ENCODE measurements at regions not wholly inside any gene's neighbourhood (a gene's known extent, or its start where the extent isn't known, plus 50 kb on each side); places are given as distances from the start of the nearest gene placed in this dataset.

DNA sequence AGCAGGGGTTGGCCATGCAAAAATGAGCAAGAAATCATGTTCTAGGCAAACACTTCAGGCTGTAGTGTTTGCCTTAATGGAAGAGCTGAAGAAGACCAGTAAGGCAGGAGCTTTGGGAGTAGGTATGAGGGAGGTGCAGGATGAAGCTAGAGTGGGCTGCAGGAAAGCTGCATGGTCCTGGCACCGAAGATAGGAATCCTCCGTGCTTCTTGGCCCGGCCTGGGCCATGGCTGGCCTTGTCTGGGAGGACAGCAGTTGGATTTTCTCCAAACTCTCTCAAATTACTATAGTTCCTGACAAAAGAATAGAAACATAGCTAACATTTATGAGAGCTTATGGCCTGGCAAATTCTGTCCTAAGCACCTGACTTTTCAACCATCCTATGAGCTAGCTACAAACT is 116.5 kb downstream of the UCHL1 start:
- Histone ChIP-seq H3K9me3 (ENCODE audit: control insufficient read depth in 2 of 3, insufficient read depth in 1 of 3, low read length in 3 of 3) (no peaks in the 10 kb centered on the region), H3K27ac (ENCODE audit: low read depth in 2 of 2, low read length in 2 of 2) (no peak overlapping the region), H3K36me3 (ENCODE audit: control insufficient read depth in 2 of 3, insufficient read depth in 3 of 3, low read length in 3 of 3) (no peaks in the 10 kb centered on the region), H3K4me3 (ENCODE audit: low read length in 3 of 3) (no peak overlapping the region), H3K27me3 (ENCODE audit: control insufficient read depth, insufficient read depth, low read length) (no peaks in the 10 kb centered on the region), H3K4me1 (ENCODE audit: control insufficient read depth in 2 of 3, insufficient read depth in 2 of 3, low read depth in 1 of 3, low read length in 3 of 3) (peaks cover 0 to 25% (median 11%) of the 10 kb centered on the region in 3 donors), H3K9ac (ENCODE audit: low read length in 3 of 3) (no peak overlapping the region)
- intact Hi-C loops (cut with DNase I): no loop called here
- TF ChIP-seq, protein P1, sequence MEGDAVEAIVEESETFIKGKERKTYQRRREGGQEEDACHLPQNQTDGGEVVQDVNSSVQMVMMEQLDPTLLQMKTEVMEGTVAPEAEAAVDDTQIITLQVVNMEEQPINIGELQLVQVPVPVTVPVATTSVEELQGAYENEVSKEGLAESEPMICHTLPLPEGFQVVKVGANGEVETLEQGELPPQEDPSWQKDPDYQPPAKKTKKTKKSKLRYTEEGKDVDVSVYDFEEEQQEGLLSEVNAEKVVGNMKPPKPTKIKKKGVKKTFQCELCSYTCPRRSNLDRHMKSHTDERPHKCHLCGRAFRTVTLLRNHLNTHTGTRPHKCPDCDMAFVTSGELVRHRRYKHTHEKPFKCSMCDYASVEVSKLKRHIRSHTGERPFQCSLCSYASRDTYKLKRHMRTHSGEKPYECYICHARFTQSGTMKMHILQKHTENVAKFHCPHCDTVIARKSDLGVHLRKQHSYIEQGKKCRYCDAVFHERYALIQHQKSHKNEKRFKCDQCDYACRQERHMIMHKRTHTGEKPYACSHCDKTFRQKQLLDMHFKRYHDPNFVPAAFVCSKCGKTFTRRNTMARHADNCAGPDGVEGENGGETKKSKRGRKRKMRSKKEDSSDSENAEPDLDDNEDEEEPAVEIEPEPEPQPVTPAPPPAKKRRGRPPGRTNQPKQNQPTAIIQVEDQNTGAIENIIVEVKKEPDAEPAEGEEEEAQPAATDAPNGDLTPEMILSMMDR (IDR thresholded peaks at IDR 0.05; ENCODE audit: borderline replicate concordance, extremely low read depth, insufficient read depth): no peak
- no peak for FAIRE-seq
- no peak for DNase-seq

- Histone ChIP-seq H3K4me1 (ENCODE audit: control insufficient read depth in 2 of 3, insufficient read depth in 2 of 3, low read depth in 1 of 3, low read length in 3 of 3) (peaks cover 0 to 21% (median 8%) of the 10 kb centered on the region in 3 donors), H3K9me3 (ENCODE audit: control insufficient read depth in 2 of 3, insufficient read depth in 1 of 3, low read length in 3 of 3) (no peaks in the 10 kb centered on the region), H3K36me3 (ENCODE audit: control insufficient read depth in 2 of 3, insufficient read depth in 3 of 3, low read length in 3 of 3) (no peaks in the 10 kb centered on the region), H3K27me3 (ENCODE audit: control insufficient read depth, insufficient read depth, low read length) (no peaks in the 10 kb centered on the region), H3K27ac (ENCODE audit: low read depth in 2 of 2, low read length in 2 of 2) (no peak overlapping the region), H3K9ac (ENCODE audit: low read length in 3 of 3) (no peak overlapping the region), H3K4me3 (ENCODE audit: low read length in 3 of 3) (no peak overlapping the region)
- TF ChIP-seq, protein P1 (IDR thresholded peaks at IDR 0.05; ENCODE audit: borderline replicate concordance, extremely low read depth, insufficient read depth): no peak
- DNase-seq (no peak), FAIRE-seq (no peak)
- intact Hi-C loops (cut with DNase I): no loop called here
Measured at GRCh38 chr4:41374490-41374889, 117.8 kb downstream of the UCHL1 start.

DNA sequence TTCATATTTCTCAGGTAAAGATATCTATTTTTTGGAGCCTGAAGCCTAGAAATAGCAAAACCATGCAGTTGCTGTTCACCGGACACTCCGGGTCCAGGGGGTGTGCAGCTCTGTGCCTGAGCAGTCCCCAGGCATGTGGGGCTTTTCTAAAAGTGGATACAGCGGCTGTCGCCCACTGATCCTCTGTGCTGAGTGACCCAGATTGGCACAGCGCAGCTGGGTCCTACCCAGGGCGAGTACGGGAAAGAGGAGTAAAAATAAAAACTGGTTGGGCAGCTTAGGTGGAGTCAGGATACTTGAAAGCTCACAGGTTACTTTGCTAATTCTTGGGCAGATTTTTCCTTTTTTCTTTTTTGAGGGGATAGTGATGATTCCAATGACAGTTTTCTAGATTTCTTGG is 118.8 kb downstream of the UCHL1 start:
- no peak overlapping the region for H3K9ac ChIP-seq (ENCODE audit: low read length in 3 of 3)
- no peak overlapping the region for H3K4me3 ChIP-seq (ENCODE audit: low read length in 3 of 3)
- H3K9me3 ChIP-seq (ENCODE audit: control insufficient read depth in 2 of 3, insufficient read depth in 1 of 3, low read length in 3 of 3): no peaks in the 10 kb centered on the region
- TF ChIP-seq, protein P1 (IDR thresholded peaks at IDR 0.05; ENCODE audit: borderline replicate concordance, extremely low read depth, insufficient read depth): no peak
- peaks cover 0 to 15% (median 2%) of the 10 kb centered on the region in 3 donors for H3K4me1 ChIP-seq (ENCODE audit: control insufficient read depth in 2 of 3, insufficient read depth in 2 of 3, low read depth in 1 of 3, low read length in 3 of 3)
- H3K27ac ChIP-seq (ENCODE audit: low read depth in 2 of 2, low read length in 2 of 2): peak overlapping the region in 1 of 2 donors; percentile 20
- peak; percentile 47 for FAIRE-seq
- intact Hi-C loops (cut with DNase I): no loop called here
- peak in 2 of 5 donors; percentile 44 to 73 for DNase-seq
- no peaks in the 10 kb centered on the region for H3K27me3 ChIP-seq (ENCODE audit: control insufficient read depth, insufficient read depth, low read length)
- no peaks in the 10 kb centered on the region for H3K36me3 ChIP-seq (ENCODE audit: control insufficient read depth in 2 of 3, insufficient read depth in 3 of 3, low read length in 3 of 3)

DNA sequence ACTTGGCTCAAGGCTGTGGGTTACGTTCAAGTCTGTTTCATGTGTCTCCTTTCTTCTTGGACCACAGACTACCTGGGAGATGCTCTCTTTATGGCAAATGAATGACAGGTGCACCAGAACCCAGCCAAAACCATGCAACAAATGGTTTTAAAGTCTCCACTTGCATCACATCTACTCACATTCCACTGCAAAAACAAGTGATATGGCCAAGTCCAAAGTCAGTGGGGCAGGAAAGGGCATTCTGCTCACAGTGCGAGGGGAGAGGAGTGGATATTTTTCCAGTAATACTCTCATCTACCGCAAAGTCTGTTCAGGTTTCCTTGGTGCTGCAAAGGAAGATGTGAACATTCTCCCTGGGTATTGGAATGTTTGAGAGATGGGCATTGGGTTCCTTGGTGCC is 120.5 kb downstream of the UCHL1 start:
- no peaks in the 10 kb centered on the region for H3K9me3 ChIP-seq (ENCODE audit: control insufficient read depth in 2 of 3, insufficient read depth in 1 of 3, low read length in 3 of 3)
- no peaks in the 10 kb centered on the region for H3K36me3 ChIP-seq (ENCODE audit: control insufficient read depth in 2 of 3, insufficient read depth in 3 of 3, low read length in 3 of 3)
- H3K9ac ChIP-seq (ENCODE audit: low read length in 3 of 3): no peak overlapping the region
- TF ChIP-seq, protein P1 (IDR thresholded peaks at IDR 0.05; ENCODE audit: borderline replicate concordance, extremely low read depth, insufficient read depth): no peak
- DNase-seq: no peak
- H3K27me3 ChIP-seq (ENCODE audit: control insufficient read depth, insufficient read depth, low read length): no peaks in the 10 kb centered on the region
- H3K27ac ChIP-seq (ENCODE audit: low read depth in 2 of 2, low read length in 2 of 2): no peak overlapping the region
- no peak for FAIRE-seq
- peaks cover 0 to 15% (median 2%) of the 10 kb centered on the region in 3 donors for H3K4me1 ChIP-seq (ENCODE audit: control insufficient read depth in 2 of 3, insufficient read depth in 2 of 3, low read depth in 1 of 3, low read length in 3 of 3)
- no peak overlapping the region for H3K4me3 ChIP-seq (ENCODE audit: low read length in 3 of 3)
- intact Hi-C loops (cut with DNase I): no loop called here

Data from kidney (tissue), 13 donors.